H1 (cell line): ENCODE measurements at regions not wholly inside any gene's neighbourhood (a gene's known extent, or its start where the extent isn't known, plus 50 kb on each side); places are given as distances from the start of the nearest gene placed in this dataset.

Experiments used
- CEBPB ChIP-seq: IDR thresholded peaks from 2 replicates; pipeline ENCODE4 v1.6.1; 2012; ENCODE audit warnings: low read depth, low read length
- RAD21 ChIP-seq, 2 experiments: IDR thresholded peaks in 1 of 2; conservative IDR thresholded peaks in 1 of 2; 2 replicates each; pipeline ENCODE4 v1.6.1; 2011; ENCODE audit warnings: low read depth in 2 of 2, low read length in 2 of 2, improper control_type of control experiment in 1 of 2, inconsistent platforms in 1 of 2, mild to moderate bottlenecking in 1 of 2, moderate library complexity in 1 of 2

GRCh38 chrX:131910586-131910985 lies 112.5 kb upstream of the STK26 start:
- TF ChIP-seq CEBPB (no peak), RAD21 (IDR thresholded peaks at IDR 0.05 in 1 of 2, conservative IDR thresholded peaks at IDR 0.05 in 1 of 2; ENCODE audit: low read depth in 2 of 2, low read length in 2 of 2) (no peak)
